VCaP (cell line): ENCODE measurements at regions not wholly inside any gene's neighbourhood (a gene's known extent, or its start where the extent isn't known, plus 50 kb on each side); places are given as distances from the start of the nearest gene placed in this dataset.
"Not testable (repeated sequence)": the region's sequence is repeated elsewhere in the genome, so short reads cannot be mapped to it uniquely, and the experiment has no call there.

Source experiments
- H3K27ac ChIP-seq: fragments of 450-650 bp; 2 replicates; pipeline ENCODE4 v1.5.1; 2017
- TF ChIP-seq, protein P1 (sequence below): fragments of 450-650 bp; conservative IDR thresholded peaks from 2 replicates; pipeline ENCODE4 v1.5.1; 2017; ENCODE audit warnings: mild to moderate bottlenecking, moderate library complexity

DNA sequence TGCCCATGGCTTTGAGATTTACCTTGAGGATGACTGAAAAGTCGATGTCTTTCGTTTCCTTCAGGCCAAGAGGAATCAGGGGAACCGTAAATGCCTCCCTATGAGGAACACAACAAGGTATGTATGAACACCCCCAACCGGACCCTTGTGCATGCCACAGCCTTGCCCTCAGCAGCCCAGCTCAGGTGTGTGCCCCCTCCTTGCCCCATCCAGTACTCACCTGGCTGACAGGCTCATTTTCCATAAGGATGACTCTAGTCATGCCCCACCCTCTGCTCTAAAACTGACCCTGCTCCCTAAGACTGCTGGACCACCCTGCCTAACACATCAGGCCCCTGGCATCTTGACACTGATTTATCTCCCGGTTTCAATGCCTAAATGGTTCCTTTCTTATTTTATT lies 270.0 kb downstream of the GOLGA6L6 start:
- TF ChIP-seq, protein P1, sequence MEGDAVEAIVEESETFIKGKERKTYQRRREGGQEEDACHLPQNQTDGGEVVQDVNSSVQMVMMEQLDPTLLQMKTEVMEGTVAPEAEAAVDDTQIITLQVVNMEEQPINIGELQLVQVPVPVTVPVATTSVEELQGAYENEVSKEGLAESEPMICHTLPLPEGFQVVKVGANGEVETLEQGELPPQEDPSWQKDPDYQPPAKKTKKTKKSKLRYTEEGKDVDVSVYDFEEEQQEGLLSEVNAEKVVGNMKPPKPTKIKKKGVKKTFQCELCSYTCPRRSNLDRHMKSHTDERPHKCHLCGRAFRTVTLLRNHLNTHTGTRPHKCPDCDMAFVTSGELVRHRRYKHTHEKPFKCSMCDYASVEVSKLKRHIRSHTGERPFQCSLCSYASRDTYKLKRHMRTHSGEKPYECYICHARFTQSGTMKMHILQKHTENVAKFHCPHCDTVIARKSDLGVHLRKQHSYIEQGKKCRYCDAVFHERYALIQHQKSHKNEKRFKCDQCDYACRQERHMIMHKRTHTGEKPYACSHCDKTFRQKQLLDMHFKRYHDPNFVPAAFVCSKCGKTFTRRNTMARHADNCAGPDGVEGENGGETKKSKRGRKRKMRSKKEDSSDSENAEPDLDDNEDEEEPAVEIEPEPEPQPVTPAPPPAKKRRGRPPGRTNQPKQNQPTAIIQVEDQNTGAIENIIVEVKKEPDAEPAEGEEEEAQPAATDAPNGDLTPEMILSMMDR = no peak
- no peak overlapping the region for H3K27ac ChIP-seq

DNA sequence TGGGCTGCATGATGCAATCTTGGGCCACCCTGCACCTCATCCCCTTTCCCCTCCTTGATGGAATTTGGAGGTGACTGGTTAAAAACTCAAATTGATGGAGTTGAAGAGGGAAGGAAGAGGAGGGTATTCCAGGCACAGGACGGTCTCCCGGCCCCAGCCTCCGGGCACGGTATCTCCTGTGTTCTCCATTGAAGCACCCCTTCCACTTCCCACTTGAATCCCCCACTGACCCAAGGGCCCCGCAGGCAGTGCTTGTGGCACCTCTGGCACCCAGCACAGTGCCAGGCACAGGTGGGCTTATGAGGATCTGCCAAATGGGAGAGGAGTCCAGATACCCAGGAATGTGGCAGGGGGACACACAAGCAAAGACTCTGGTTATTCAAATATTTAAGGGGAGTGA lies 271.6 kb downstream of the GOLGA6L6 start:
- not testable (repeated sequence) for H3K27ac ChIP-seq

DNA sequence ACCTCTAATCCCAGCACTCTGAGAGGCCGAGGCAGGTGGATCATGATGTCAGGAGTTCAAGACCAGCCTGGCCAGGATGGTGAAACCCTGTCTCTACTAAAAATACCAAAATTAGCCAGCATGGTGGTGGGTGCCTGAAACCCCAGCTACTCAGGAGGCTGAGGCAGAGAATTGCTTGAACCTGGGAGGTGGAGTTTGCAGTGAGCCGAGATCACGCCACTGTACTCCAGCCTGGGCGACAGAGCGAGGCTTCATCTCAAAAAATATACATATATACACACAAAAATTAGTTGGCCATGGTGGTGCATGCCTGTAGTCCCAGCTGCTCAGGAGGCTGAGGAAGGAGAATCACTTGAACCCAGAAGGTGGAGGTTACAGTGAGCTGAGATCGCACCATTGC lies 273.6 kb downstream of the GOLGA6L6 start:
- not testable (repeated sequence) for H3K27ac ChIP-seq

DNA sequence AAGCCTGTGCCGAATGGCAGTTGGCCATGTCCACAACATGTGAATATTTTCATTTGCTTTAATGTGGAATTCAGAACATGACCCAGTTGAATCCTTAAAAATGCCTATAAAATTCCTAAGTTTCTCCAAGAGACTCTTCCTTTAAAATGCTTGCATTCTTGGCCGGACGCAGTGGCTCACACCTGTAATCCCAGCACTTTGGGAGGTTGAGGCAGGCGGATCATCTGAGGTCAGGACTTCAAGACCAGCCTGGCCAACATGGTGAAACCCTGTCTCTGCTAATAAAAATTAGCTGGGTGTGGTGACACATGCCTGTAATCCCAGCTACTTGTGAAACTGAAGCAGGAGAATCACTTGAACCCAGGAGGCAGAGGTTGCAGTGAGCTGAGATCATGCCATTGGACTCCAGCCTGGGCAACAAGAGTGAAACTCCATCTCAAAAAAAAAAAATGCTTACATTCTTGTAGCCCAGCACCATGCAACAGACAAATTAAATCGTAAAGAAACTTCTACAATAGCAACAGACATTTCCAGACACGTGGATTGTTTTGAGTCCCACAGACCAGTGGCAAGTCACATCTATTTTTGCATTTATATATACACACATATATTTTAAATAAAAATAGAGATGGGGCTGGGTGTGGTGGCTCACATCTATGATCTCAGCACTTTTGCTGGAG lies 274.4 kb downstream of the GOLGA6L6 start:
- H3K27ac ChIP-seq = not testable (repeated sequence)

DNA sequence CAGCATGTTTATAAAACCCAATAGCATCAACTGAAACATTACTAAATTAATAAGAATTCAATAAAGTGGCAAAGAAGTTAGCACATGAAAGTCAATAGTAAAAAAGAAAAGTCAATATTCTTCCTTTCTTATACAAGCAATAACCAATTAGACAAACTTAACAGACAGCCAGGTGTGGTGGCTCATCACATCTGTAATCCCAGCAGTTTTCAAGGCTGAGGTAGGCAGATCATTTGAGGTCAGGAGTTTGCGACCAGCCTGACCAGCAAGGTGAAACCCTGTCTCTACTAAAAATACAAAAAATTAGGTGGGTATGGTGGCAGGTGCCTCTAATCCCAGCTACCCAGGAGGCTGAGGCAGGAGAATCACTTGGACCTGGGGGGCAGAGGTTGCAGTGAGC lies 275.9 kb downstream of the GOLGA6L6 start:
- not testable (repeated sequence) for H3K27ac ChIP-seq

DNA sequence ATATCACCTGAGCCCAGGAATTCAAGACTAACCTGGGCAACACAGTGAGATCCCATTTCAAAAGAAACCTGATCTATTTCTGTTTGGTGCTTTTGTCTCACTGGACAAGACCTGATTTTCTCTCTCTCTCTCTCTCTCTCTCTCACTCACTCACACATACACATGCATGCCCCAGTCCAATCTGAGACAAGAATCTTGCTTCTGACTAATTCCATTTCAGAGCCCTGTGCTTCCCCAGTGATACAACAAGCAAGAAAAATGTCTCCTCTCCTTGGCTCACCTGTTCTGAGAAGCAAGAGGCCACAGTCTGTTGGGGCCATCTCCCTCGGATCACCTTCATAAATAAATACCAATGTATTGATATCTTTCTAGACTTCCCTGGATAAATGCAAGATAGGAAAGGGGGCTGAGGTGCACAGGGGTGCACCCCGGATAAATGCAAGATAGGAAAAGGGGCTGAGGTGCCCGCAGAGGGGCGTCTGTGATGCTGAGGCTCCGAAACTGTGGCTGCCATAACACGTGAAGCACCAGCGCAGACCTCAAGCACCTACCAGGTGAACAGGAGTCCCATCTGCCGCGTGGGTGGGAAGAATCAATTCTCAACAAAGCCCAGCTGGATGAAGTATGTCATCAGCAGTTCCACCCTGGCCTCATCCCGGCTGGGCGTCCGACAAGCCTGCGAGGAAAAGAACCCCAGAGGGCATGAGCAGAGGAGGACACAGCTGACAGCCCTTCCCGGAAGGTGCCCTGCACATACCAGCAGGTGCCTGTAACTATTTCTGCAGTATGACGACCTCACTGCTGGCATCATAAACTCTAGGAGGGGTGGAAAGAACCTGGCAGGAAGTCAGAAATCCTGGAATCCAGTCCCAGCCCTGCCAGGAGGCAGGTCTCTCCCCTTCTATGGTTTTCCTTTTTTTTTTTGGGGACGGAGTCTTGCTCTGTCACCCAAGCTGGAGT lies 280.0 kb downstream of the GOLGA6L6 start:
- not testable (repeated sequence) for H3K27ac ChIP-seq

DNA sequence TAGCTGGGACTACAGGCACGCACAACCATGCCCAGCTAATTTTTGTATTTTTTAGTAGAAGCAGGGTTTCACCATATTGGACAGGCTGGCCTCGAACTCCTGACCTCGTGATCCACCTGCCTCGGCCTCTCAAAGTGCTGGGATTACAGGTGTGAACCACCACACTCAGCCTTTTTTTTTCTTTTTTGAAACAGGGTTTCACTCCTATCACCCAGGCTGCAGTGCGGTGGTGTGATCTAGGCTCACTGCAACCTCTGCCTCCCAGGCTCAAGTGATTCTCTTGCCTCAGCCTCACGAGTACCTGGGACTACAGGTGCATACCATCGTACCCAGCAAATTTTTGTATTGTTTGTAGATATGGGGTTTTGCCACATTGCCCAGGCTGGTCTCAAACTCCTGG lies 280.9 kb downstream of the GOLGA6L6 start:
- H3K27ac ChIP-seq = not testable (repeated sequence)

DNA sequence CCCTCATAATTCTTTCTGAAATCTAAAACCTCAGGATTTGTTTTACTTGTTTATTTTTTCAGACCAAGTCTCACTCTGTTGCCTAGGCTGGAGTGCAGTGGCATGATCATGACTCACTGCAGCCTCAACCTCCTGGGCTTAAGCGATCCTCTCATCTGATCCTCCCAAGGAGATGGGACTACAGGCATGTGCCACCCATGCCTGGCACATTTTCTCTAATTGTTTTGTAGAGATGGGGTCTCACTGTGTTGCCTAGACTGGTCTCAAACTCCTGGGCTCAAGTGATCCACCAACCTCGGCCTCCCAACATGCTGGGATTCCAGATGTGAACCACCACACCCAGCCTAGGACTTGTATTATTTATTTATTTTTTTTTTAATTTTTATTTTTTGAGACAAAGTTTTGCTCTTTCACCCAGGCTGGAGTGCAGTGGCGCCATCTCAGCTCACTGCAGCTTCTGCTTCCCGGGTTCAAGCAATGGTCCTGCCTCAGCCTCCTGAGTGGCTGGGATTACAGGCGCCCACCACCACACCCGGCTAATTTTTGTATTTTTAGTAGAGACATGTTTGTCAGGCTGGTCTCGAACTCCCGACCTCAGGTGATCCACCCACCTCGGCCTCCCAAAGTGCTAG lies 281.9 kb downstream of the GOLGA6L6 start:
- H3K27ac ChIP-seq = not testable (repeated sequence)

DNA sequence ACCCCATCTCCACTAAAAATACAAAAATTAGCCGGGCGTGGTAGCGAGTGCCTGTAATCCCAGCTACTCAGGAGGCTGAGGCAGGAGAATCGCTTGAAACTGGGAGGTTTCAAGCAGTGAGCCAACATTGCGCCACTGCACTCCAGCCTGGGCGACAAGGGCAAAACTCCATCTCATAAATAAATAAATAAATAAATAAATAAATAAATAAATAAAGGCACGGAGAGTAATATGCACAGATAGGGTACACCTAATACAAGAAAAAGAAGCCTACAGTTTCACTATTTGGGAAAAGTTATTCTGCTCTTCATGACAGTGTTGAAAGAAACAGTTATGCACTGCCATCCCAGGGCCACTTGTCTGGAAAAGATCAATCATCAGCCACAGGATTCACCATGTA lies 285.2 kb downstream of the GOLGA6L6 start:
- not testable (repeated sequence) for H3K27ac ChIP-seq

DNA sequence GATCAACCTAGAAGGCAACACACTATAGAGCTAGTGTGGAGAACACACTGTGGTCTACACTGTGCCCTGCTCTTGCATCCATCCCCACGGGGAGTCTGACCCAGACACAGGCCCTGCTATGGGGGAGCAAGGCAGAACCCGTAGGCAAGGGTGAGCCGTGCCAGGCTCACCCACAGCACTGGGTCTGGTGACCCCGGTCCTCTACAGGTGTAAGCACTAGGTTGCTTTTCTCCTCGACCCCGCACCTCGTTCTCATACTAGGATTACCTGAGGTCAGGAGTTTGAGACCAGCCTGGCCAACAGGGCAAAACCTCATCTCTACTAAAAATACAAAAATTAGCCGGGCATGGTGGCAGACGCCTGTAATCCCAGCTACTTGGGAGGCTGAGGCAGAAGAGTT lies 286.0 kb downstream of the GOLGA6L6 start:
- H3K27ac ChIP-seq = not testable (repeated sequence)

DNA sequence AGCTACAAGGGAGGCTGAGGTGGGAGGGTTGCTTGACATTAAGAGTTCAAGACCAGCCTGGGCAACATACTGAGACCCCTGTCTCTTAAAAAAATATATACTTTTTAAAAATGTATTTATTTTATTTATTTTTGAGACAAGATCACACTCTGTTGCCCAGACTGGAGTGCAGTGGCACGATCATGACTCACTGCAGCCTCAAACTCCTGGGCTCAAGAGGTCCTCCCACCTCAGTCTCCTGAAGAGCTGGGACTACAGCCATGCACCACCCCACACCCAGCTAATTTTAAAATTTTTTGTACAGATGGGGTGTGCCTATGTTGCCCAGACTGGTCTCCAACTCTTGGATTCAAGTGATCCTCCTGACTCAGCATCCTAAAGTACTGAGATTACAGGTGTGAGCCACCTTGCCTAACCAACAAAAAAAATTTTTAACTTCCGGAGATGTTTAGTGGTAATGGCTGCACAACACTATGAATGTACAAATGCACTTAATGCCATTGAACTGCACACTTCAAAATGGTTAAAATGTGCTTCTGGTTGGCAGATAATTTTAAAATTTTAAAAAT lies 288.5 kb downstream of the GOLGA6L6 start:
- not testable (repeated sequence) for H3K27ac ChIP-seq

DNA sequence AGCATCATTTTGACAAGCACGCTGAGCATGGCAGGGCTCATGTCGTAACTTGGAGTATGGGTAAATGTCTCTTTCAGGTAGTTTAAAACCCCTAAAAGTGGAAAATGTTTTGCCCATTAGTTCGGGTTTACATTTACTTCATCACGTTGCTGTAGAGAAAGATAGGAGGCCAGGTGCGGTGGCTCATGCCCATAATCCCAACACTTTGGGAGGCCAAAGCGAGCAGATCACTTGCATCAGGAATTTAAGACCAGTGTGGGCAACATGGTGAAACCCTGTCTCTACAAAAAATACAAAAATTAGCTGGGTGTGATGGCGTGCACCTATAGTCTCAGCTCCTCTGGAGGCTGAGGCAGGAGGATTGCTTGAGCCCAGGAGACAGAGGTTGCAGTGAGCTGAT lies 289.6 kb downstream of the GOLGA6L6 start:
- H3K27ac ChIP-seq = peak overlapping the region; percentile 47; the same call in 1 of the 2 replicates

DNA sequence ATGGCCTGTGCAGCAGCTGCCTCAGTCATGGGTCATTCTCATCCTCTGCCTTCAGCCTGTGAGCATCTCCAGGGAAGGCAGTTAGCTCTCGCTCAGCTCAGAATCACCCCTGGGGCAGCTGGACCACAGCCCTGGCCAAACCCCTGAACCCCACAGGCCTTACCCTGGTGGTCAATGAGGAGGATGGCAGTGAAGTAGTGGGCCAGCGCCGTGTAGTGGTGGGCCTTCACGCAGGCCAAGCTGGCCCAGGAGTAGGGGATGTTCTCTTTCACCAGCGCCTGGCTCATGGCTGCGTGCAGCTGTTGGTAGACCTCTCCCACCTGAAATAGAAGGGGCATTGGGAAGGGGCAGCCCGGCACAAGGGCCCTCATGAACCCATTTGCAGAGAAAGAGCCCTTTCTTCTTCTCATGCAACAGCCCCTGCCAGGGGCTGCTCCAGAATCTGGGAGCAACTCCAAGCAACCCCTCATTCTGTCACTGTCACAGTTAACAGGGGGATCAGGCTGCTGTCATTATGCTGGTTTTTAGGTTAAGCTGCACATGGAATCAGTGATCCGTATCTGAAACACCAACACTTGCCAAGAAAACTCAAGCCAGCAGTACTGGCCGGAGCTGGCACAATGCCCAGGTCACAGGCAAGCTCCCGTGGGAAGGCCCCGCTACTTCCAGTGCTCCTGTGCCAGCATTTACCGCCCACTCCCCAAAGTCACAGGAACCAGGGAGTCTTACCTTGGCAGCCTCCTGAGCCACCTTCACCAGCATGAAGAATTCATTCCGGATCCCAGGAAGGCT lies 290.2 kb downstream of the GOLGA6L6 start:
- H3K27ac ChIP-seq = peak overlapping the region; percentile 47

DNA sequence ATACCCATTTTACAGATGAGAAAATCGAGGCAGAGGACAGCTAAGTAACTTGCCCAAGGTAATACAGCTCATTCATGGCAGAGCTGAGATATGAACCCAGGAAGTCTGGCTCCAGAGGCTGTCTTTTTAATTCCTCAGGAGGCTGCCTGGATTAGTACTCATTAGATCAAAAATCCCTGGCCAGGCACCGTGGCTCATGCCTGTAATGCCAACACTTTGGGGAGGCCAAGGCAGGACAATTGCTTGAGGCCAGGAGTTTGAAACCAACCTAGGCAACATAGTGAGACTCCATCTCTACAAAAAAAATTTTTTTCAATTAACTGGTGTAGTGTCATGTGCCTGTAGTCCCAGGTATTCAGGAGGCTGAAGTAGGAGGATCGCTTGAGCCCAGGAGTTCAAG lies 291.4 kb downstream of the GOLGA6L6 start:
- not testable (repeated sequence) for H3K27ac ChIP-seq

DNA sequence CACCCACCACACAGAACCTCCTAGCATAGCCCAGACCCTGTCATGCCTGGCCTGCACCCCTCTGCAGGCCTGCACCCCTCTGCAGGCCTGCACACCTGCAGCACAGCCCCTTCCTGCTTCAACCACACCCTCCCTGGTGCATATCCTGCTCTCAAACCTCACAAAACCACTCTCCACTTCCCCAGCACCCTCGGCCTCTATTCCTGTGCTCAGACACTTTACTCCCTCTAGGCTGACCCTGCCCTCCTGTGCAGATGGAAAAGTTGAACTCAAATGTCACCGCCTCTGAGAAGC lies 292.0 kb downstream of the GOLGA6L6 start:
- not testable (repeated sequence) for H3K27ac ChIP-seq

DNA sequence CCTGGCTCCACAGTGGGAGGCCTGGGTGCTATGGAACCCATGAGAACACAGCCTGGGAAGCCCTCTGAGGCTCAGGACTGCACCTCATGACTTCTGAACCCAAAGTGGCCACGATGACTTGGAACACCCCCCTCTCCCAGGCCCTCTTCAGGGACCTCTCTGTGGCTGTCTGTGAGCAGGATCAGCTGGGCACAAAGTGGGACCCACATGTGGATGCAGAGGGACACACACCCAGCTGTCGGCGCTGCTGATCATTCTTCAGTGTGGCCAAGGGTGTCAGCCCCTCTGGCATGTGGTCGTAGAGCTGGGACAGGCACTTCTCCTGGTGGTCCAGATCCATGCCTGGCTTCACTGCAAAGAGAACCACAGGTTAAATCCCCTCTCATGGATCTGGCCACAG lies 293.2 kb downstream of the GOLGA6L6 start:
- not testable (repeated sequence) for H3K27ac ChIP-seq

DNA sequence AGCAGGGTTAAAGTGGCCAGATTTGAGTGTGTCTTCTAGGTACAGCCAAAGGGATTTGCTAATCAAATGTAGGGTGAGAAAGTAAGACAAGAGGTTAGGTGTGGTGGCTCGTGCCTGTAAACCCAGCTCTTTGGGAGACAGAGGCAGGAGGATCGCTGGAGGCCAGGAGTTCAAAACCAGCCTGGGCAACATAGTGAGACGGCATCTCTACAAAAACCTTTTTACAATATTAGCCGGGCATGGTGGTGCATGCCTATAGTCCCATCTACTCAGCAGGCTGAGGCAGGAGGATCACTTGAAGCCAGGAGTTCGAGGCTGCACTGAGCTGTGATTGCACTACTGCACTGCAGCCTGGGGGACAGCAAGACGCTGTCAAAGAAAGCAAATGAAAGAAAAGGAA lies 294.5 kb downstream of the GOLGA6L6 start:
- not testable (repeated sequence) for H3K27ac ChIP-seq

DNA sequence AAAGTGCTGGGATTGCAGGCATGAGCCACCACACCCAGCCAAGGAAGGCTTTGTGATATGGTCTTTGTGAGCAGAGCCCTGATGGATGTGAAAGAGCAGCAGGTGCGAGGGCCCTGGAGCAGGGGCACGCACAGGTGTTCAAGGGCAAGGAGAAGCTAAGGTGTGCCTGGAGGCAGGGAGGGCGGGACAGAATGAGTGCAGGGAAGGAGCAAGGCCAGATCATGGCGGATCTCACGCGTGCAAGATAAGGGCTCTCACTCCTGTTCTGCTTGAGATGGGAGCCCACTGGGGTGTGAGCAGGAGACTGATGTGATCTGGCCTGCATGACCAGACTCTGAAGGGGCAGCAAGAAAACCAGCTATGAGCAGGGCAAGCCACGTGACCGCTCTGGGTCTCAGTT lies 295.0 kb downstream of the GOLGA6L6 start:
- not testable (repeated sequence) for H3K27ac ChIP-seq

DNA sequence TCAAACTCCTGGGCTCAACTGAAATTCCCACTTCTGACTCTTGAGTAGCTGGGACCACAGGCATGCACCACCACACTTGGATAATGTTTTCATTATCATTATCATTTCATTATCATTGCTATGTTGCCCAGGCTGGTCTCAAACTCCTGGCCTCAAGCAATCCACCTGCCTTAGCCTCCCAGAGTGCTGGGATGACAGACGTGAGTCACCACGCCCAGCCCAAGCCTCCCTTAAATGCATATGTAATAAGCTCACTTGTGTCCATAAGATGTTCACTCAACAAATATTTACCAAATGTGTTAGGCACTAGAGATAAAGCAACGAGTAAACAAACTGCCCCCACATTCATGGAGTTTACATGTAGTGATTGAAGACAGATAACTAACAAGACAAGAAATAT lies 295.7 kb downstream of the GOLGA6L6 start:
- H3K27ac ChIP-seq = not testable (repeated sequence)

DNA sequence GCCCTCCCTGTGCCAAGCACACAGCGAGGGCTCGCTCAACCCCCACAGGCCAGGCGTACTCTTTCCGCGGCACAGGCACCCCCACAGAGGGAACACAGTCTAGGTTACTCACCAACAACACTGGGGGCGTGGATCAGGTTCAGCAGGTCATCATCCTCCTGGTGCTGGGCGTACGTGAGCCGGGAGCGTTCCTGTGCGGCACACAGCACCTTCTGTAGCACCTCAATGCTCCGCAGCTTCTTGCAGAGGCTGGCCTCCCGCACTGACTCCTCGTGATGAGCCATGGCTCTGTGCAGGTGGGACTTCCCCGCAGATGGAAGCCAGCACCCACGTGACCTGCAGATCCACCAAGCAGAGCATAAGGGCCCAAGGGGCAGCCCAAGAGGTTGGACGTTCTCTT lies 296.8 kb downstream of the GOLGA6L6 start:
- H3K27ac ChIP-seq = not testable (repeated sequence)
